GM23338 (cell line): ENCODE measurements at regions not wholly inside any gene's neighbourhood (a gene's known extent, or its start where the extent isn't known, plus 50 kb on each side); places are given as distances from the start of the nearest gene placed in this dataset.

Experiments used
- ATAC-seq: fragments of 200-7000 bp; cut with Tn5 transposase; 3 replicates; pipeline ENCODE4 v1.9.1; 2020
- DNase-seq: peaks from one replicate; pipeline ENCODE4 v3.0.0-alpha.2; 2015; ENCODE audit warnings: low spot score
- H2AFZ ChIP-seq: fragments of 200-600 bp; sonication (generic); 2 replicates; pipeline ENCODE4 v1.8.0; 2016; ENCODE audit warnings: antibody characterized with exemption, mild to moderate bottlenecking, moderate library complexity
- H3F3A ChIP-seq: fragments of 200-600 bp; sonication (generic); replicated peaks from 2 replicates; pipeline ENCODE4 v1.8.0; 2017; ENCODE audit warnings: antibody characterized with exemption, mixed run types, low read depth
- H3K27ac ChIP-seq: fragments of 200-600 bp; sonication (generic); 2 replicates; pipeline ENCODE4 v1.6.1; 2016; ENCODE audit warnings: low read depth
- H3K27me3 ChIP-seq: fragments of 200-600 bp; sonication (generic); 2 replicates; pipeline ENCODE4 v1.8.0; 2016; ENCODE audit warnings: mild to moderate bottlenecking, mixed run types, moderate library complexity; ENCODE audit not compliant: insufficient read depth
- H3K36me3 ChIP-seq: fragments of 200-600 bp; sonication (generic); 2 replicates; pipeline ENCODE4 v1.8.0; 2016; ENCODE audit warnings: mild to moderate bottlenecking; ENCODE audit not compliant: insufficient read depth
- H3K4me1 ChIP-seq: fragments of 200-600 bp; sonication (generic); 2 replicates; pipeline ENCODE4 v1.8.0; 2016; ENCODE audit warnings: mild to moderate bottlenecking, moderate library complexity; ENCODE audit not compliant: insufficient read depth
- H3K4me2 ChIP-seq: fragments of 200-600 bp; sonication (generic); 2 replicates; pipeline ENCODE4 v1.7.1; 2017; ENCODE audit warnings: mixed run types
- H3K4me3 ChIP-seq: fragments of 200-600 bp; sonication (generic); 2 replicates; pipeline ENCODE4 v1.6.1; 2016; ENCODE audit warnings: mixed run types
- H3K79me2 ChIP-seq: fragments of 200-600 bp; sonication (generic); replicated peaks from 2 replicates; pipeline ENCODE4 v1.8.0; 2017; ENCODE audit warnings: mild to moderate bottlenecking; ENCODE audit not compliant: insufficient read depth
- H3K9me2 ChIP-seq: fragments of 200-600 bp; sonication (generic); 2 replicates; pipeline ENCODE4 v1.8.0; 2017; ENCODE audit not compliant: insufficient read depth
- H4K20me1 ChIP-seq: fragments of 200-600 bp; sonication (generic); replicated peaks from 2 replicates; pipeline ENCODE4 v1.8.0; 2017; ENCODE audit warnings: mild to moderate bottlenecking; ENCODE audit not compliant: insufficient read depth
- H3K27ac Mint-ChIP-seq: 2 replicates; pipeline ENCODE4 v1.8.0; 2020; ENCODE audit warnings: inconsistent platforms, mild to moderate bottlenecking, moderate library complexity, mixed read lengths
- H3K27me3 Mint-ChIP-seq: 3 replicates; pipeline ENCODE4 v1.8.0; 2022; ENCODE audit warnings: low read depth, mild to moderate bottlenecking, moderate library complexity, mixed read lengths, inconsistent platforms; ENCODE audit not compliant: insufficient read depth, poor library complexity
- H3K36me3 Mint-ChIP-seq: 3 replicates; pipeline ENCODE4 v1.8.0; 2021; ENCODE audit warnings: low read depth, mild to moderate bottlenecking, inconsistent platforms, moderate library complexity, mixed read lengths
- H3K4me1 Mint-ChIP-seq: 3 replicates; pipeline ENCODE4 v1.8.0; 2020; ENCODE audit warnings: mild to moderate bottlenecking, inconsistent platforms, mixed read lengths
- H3K4me3 Mint-ChIP-seq: 3 replicates; pipeline ENCODE4 v1.8.0; 2021; ENCODE audit warnings: moderate library complexity, mild to moderate bottlenecking, inconsistent platforms, mixed read lengths
- H3K9me3 Mint-ChIP-seq: 3 replicates; pipeline ENCODE4 v1.8.0; 2020; ENCODE audit warnings: moderate library complexity, mild to moderate bottlenecking, inconsistent platforms, mixed read lengths
- CREB1 ChIP-seq: fragments of 250-450 bp; sonication (Bioruptor Pico); IDR thresholded peaks from 2 replicates; pipeline ENCODE4 v1.5.0; 2020; ENCODE audit warnings: low read depth, mild to moderate bottlenecking, moderate library complexity
- CTCF ChIP-seq, 2 experiments: fragments of 200-600 bp in 1 of 2; sonication (generic) in 1 of 2; conservative IDR thresholded peaks; 2 replicates each; pipeline versions ENCODE4 v1.5.1 to v1.6.1; 2016 to 2017; ENCODE audit warnings: antibody characterized with exemption in 2 of 2, low read depth in 2 of 2, mild to moderate bottlenecking in 2 of 2, moderate library complexity in 1 of 2
- ETS1 ChIP-seq: IDR thresholded peaks from 2 replicates; pipeline ENCODE4 v1.6.1; 2016; ENCODE audit warnings: antibody characterized with exemption
- EZH2 ChIP-seq: fragments of 200-600 bp; sonication (generic); IDR thresholded peaks from one replicate; pipeline ENCODE4 v1.8.0; 2017; ENCODE audit warnings: antibody characterized with exemption, mild to moderate bottlenecking, low read depth; ENCODE audit not compliant: unreplicated experiment
- EZH2phosphoT487 ChIP-seq: fragments of 200-600 bp; sonication (generic); IDR thresholded peaks from one replicate; pipeline ENCODE4 v1.8.1; 2018; ENCODE audit warnings: antibody characterized with exemption; ENCODE audit not compliant: unreplicated experiment
- JUNB ChIP-seq: IDR thresholded peaks from one replicate; pipeline ENCODE4 v1.6.1; 2016; ENCODE audit warnings: antibody characterized with exemption; ENCODE audit not compliant: unreplicated experiment
- NANOG ChIP-seq: IDR thresholded peaks from 2 replicates; pipeline ENCODE4 v1.6.1; 2016; ENCODE audit warnings: antibody characterized with exemption, borderline replicate concordance
- POLR2AphosphoS5 ChIP-seq: IDR thresholded peaks from 2 replicates; pipeline ENCODE4 v1.6.1; 2016; ENCODE audit warnings: antibody characterized with exemption, low read depth
- REST ChIP-seq: IDR thresholded peaks from one replicate; pipeline ENCODE4 v1.6.1; 2018; ENCODE audit warnings: antibody characterized with exemption; ENCODE audit not compliant: unreplicated experiment
- STAT1 ChIP-seq: IDR thresholded peaks from one replicate; pipeline ENCODE4 v1.6.1; 2016; ENCODE audit warnings: antibody characterized with exemption; ENCODE audit not compliant: unreplicated experiment
- ZNF114 ChIP-seq: fragments of 250-450 bp; sonication (Bioruptor Pico); IDR thresholded peaks from 2 replicates; pipeline ENCODE4 v1.5.0; 2020; ENCODE audit warnings: mild to moderate bottlenecking, moderate library complexity
- ZNF331 ChIP-seq: fragments of 250-450 bp; sonication (Bioruptor Pico); IDR thresholded peaks from 2 replicates; pipeline ENCODE4 v1.5.0; 2020; ENCODE audit warnings: low read depth, mild to moderate bottlenecking, moderate library complexity
- ZNF462 ChIP-seq: fragments of 250-450 bp; sonication (Bioruptor Pico); IDR thresholded peaks from 2 replicates; pipeline ENCODE4 v1.5.0; 2020; ENCODE audit warnings: mild to moderate bottlenecking, moderate library complexity

- H3K27ac Mint-ChIP-seq = no peak overlapping the region
- peaks cover 3% of the 10 kb centered on the region for H3K27me3 Mint-ChIP-seq
- H3K9me3 Mint-ChIP-seq = no peaks in the 10 kb centered on the region
- H3K79me2 ChIP-seq = no peaks in the 10 kb centered on the region
- no peaks in the 10 kb centered on the region for H3K27me3 ChIP-seq
- peak overlapping the region; percentile 66; the same call in 1 of the 2 replicates for H2AFZ ChIP-seq
- ATAC-seq (no peak), DNase-seq (no peak)
- no peak overlapping the region for H3K4me3 Mint-ChIP-seq
- TF ChIP-seq NANOG (no peak), ZNF114 (CRISPR knock-in tag) (no peak), EZH2 (no peak), CTCF (conservative IDR thresholded peaks at IDR 0.05; ENCODE audit: low read depth in 2 of 2) (no peak), POLR2AphosphoS5 (no peak), JUNB (no peak), REST (no peak), EZH2phosphoT487 (no peak), ZNF331 (CRISPR knock-in tag) (no peak), ZNF462 (CRISPR knock-in tag) (no peak), STAT1 (no peak), CREB1 (CRISPR knock-in tag) (no peak), ETS1 (no peak)
- H4K20me1 ChIP-seq = no peaks in the 10 kb centered on the region
- no peaks in the 10 kb centered on the region; the same call in none of the 2 replicates for H3K4me1 ChIP-seq
- no peak overlapping the region for H3K4me2 ChIP-seq
- no peak overlapping the region for H3K27ac ChIP-seq
- H3F3A ChIP-seq = no peaks in the 10 kb centered on the region
- H3K36me3 ChIP-seq = no peaks in the 10 kb centered on the region
- H3K9me2 ChIP-seq = no peaks in the 10 kb centered on the region
- H3K36me3 Mint-ChIP-seq = no peaks in the 10 kb centered on the region
- H3K4me3 ChIP-seq = no peak overlapping the region
- H3K4me1 Mint-ChIP-seq = peaks cover 23% of the 10 kb centered on the region
These were observed 60.0 kb upstream of the GZMB start for GRCh38 chr14:24693983-24694382.
